Cardiac muscle cell (in vitro differentiated cells and primary cell): ENCODE measurements at regions not wholly inside any gene's neighbourhood (a gene's known extent, or its start where the extent isn't known, plus 50 kb on each side); places are given as distances from the start of the nearest gene placed in this dataset.

Source experiments
- DNase-seq, 2 donors: peaks; one replicate each; pipeline versions ENCODE4 v3.0.0 to v3.0.0-alpha.2; 2010 to 2017; ENCODE audit warnings: low read depth in 1 of 2, low spot score in 1 of 2
- H3K27ac ChIP-seq: fragments of 200-600 bp; sonication (generic); 2 replicates; pipeline ENCODE4 v1.5.1; 2016
- H3K27me3 ChIP-seq: fragments of 200-600 bp; sonication (generic); 2 replicates; pipeline ENCODE4 v1.6.0; 2016; ENCODE audit warnings: control low read depth
- H3K36me3 ChIP-seq: fragments of 200-600 bp; sonication (generic); 2 replicates; pipeline ENCODE4 v1.5.1; 2016; ENCODE audit warnings: control low read depth
- H3K4me1 ChIP-seq: fragments of 200-600 bp; sonication (generic); 2 replicates; pipeline ENCODE4 v1.8.1; 2017; ENCODE audit warnings: low read depth, mild to moderate bottlenecking, mixed run types
- H3K4me3 ChIP-seq: fragments of 200-600 bp; sonication (generic); 2 replicates; pipeline ENCODE4 v1.5.1; 2016; ENCODE audit warnings: mild to moderate bottlenecking
- H3K9me3 ChIP-seq: fragments of 200-600 bp; sonication (generic); 2 replicates; pipeline ENCODE4 v1.5.1; 2017; ENCODE audit warnings: low read depth, mild to moderate bottlenecking, control low read depth
- CTCF ChIP-seq: IDR thresholded peaks from 2 replicates; pipeline ENCODE4 v1.5.1; 2012; ENCODE audit warnings: low read depth, mild to moderate bottlenecking, low read length

DNA sequence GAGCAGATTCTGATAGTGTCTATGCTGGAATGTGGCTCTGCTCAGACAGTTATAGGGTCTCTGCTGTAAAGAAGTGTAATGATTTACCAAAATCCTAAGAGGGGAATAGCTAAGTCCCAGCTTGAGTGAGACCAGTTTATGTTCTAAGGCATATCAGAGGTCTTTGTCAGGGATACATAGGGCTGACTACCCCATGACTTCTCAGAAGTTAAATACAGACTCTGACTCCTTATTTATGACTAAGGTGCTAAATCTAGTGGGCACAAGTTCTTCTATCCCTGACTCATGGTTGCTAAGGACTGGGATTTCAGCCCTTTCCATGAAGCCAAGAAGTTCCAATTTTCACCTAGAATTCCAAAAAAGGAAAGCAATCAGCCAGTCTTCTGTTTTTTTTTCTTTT is 192.6 kb upstream of the POU1F1 start:
- H3K27me3 ChIP-seq: no peaks in the 10 kb centered on the region

GRCh38 chr3:87468235-87468634 is 191.9 kb upstream of the POU1F1 start:
- Histone ChIP-seq H3K36me3 (no peaks in the 10 kb centered on the region), H3K27me3 (no peaks in the 10 kb centered on the region), H3K9me3 (no peaks in the 10 kb centered on the region), H3K4me3 (no peak overlapping the region), H3K4me1 (no peaks in the 10 kb centered on the region), H3K27ac (no peak overlapping the region)
- TF ChIP-seq CTCF: no peak
- no peak for DNase-seq

More for the DNA sequence above, 192.6 kb upstream of the POU1F1 start:
- DNase-seq: no peak
- H3K4me3 ChIP-seq: no peak overlapping the region
- no peak for TF ChIP-seq CTCF
- no peaks in the 10 kb centered on the region for H3K36me3 ChIP-seq
- no peak overlapping the region for H3K27ac ChIP-seq
- no peaks in the 10 kb centered on the region for H3K4me1 ChIP-seq
- H3K9me3 ChIP-seq: no peaks in the 10 kb centered on the region

DNA sequence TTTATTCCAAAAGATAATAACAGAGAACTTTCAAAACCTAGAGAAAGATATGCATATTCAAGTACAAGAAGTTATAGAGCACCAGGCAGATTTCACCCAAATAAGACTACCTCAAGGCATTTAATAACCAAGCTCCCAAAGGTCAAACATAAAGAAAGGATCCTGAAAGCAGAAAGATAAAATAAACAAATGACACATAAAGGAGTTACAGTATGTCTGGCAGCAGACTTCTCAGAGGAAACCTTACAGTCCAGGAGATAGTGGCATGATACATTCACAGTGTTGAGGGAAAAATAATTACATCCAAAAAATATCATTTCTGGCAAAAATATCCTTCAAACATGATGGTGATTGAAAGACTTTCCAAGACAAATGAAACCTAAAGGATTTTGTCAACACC is 185.8 kb upstream of the POU1F1 start:
- H3K27me3 ChIP-seq: no peaks in the 10 kb centered on the region
- H3K4me1 ChIP-seq: no peaks in the 10 kb centered on the region
- no peak overlapping the region for H3K4me3 ChIP-seq
- H3K36me3 ChIP-seq: no peaks in the 10 kb centered on the region
- DNase-seq: no peak
- H3K27ac ChIP-seq: no peak overlapping the region
- H3K9me3 ChIP-seq: no peaks in the 10 kb centered on the region
- TF ChIP-seq CTCF: no peak

DNA sequence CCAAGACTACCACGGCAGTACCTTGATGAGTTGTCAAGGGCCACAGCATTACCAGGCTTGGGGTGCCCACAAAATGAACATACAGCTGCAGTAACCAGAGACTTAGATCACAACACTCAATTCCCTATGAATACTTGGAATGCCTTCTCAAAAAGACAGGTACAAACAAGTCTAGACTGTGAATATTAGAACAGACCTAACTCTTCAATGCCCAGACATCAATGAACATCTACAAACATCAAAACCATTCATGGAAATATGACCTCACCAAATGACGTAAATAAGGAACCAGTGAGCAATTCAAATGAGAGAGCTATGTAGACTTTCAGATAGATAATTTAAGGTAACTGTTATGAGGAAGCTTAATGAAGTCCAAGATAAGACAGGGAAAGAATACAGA is 185.1 kb upstream of the POU1F1 start:
- no peak for TF ChIP-seq CTCF
- H3K27me3 ChIP-seq: no peaks in the 10 kb centered on the region
- DNase-seq: no peak
- no peaks in the 10 kb centered on the region for H3K9me3 ChIP-seq
- no peaks in the 10 kb centered on the region for H3K36me3 ChIP-seq
- H3K4me3 ChIP-seq: no peak overlapping the region
- no peak overlapping the region for H3K27ac ChIP-seq
- no peaks in the 10 kb centered on the region for H3K4me1 ChIP-seq

DNA sequence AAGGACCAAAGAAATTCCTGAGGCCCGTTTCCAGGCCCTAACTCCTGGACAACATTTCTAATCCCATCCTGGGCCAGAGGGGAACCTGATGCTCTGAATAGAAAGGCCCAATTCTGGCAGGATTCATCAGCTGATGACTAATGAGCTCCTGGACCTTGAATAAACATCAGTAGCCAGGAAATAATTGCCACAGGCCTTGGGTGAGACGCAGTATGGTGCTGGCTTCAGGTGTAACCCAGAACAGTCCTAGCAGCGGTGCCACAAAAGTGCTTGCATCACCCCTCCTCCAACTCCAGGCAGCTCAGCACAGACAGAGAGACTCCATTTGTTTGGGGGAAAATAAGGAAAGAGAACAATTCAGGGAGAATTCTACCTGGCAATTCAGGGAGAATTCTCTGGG is 184.7 kb upstream of the POU1F1 start:
- no peak for DNase-seq
- Histone ChIP-seq H3K4me1 (no peaks in the 10 kb centered on the region), H3K9me3 (no peaks in the 10 kb centered on the region), H3K27me3 (no peaks in the 10 kb centered on the region), H3K36me3 (no peaks in the 10 kb centered on the region), H3K4me3 (no peak overlapping the region), H3K27ac (no peak overlapping the region)
- TF ChIP-seq CTCF: no peak

GRCh38 chr3:87448558-87448957 is 172.2 kb upstream of the POU1F1 start:
- Histone ChIP-seq H3K9me3 (no peaks in the 10 kb centered on the region), H3K4me3 (no peak overlapping the region), H3K27ac (no peak overlapping the region), H3K4me1 (no peaks in the 10 kb centered on the region), H3K27me3 (no peaks in the 10 kb centered on the region), H3K36me3 (no peaks in the 10 kb centered on the region)
- no peak for DNase-seq
- no peak for TF ChIP-seq CTCF
